IMR-90 (cell line): ENCODE measurements at regions not wholly inside any gene's neighbourhood (a gene's known extent, or its start where the extent isn't known, plus 50 kb on each side); places are given as distances from the start of the nearest gene placed in this dataset.

ENCODE experiments used
- ATAC-seq: fragments of 200-7000 bp; cut with Tn5 transposase; 2 replicates; pipeline ENCODE4 v1.9.1; 2020; ENCODE audit warnings: low read depth, mild to moderate bottlenecking, moderate library complexity
- BruUV-seq: library from RNA; stranded (reverse); fragments of 400-500 nt; replicated peaks from 2 replicates; lab custom pipeline; 2021; lab: Mats Ljungman, UMichigan
- CTCF ChIA-PET: fragments of 300-600 bp; formaldehyde crosslinking; extraction: SDS; loops from one replicate; lab custom pipeline; 2021; ENCODE audit warnings: antibody characterized with exemption; lab: Yijun Ruan, JAX
- POLR2A ChIA-PET: fragments of 300-600 bp; sonication (Branson Sonifier 250); formaldehyde crosslinking; loops from one replicate; lab custom pipeline; 2022; ENCODE audit warnings: antibody characterized with exemption; ENCODE audit not compliant: unreplicated experiment; lab: Charles Lee
- DNase-seq: peaks from one replicate; pipeline ENCODE4 v3.0.0; 2013
- H2AFZ ChIP-seq: replicated peaks from 2 replicates; pipeline ENCODE3; 2013; ENCODE audit warnings: low read length, mild to moderate bottlenecking; ENCODE audit not compliant: poor library complexity
- H2AK5ac ChIP-seq: 2 replicates; pipeline ENCODE4 v1.6.1; 2013; ENCODE audit warnings: low read depth, low read length, inconsistent platforms
- H2AK9ac ChIP-seq: replicated peaks from 2 replicates; pipeline ENCODE3; 2013; ENCODE audit warnings: mild to moderate bottlenecking, low read depth, low read length, moderate library complexity; ENCODE audit not compliant: poor library complexity
- H2BK120ac ChIP-seq: 2 replicates; pipeline ENCODE4 v1.6.1; 2013; ENCODE audit warnings: low read depth, low read length, inconsistent platforms
- H2BK15ac ChIP-seq: 3 replicates; pipeline ENCODE4 v1.6.1; 2013; ENCODE audit warnings: low read depth, low read length, inconsistent platforms
- H2BK20ac ChIP-seq: 2 replicates; pipeline ENCODE4 v1.6.1; 2013; ENCODE audit warnings: low read depth, mild to moderate bottlenecking, inconsistent platforms, low read length, moderate library complexity
- H2BK5ac ChIP-seq: 2 replicates; pipeline ENCODE4 v1.6.1; 2013; ENCODE audit warnings: mild to moderate bottlenecking, low read depth, low read length, inconsistent platforms; ENCODE audit not compliant: poor library complexity, severe bottlenecking
- H3K14ac ChIP-seq: replicated peaks from 2 replicates; pipeline ENCODE4 v1.6.1; 2013; ENCODE audit warnings: low read depth, low read length, inconsistent platforms
- H3K18ac ChIP-seq: 2 replicates; pipeline ENCODE4 v1.6.1; 2013; ENCODE audit warnings: low read depth, low read length, control low read depth
- H3K23ac ChIP-seq: 2 replicates; pipeline ENCODE4 v1.6.1; 2013; ENCODE audit warnings: low read depth, low read length, inconsistent platforms
- H3K27ac ChIP-seq: 2 replicates; pipeline ENCODE4 v1.5.1; 2013; ENCODE audit warnings: mild to moderate bottlenecking, control low read depth, low read length; ENCODE audit not compliant: insufficient read depth
- H3K27me3 ChIP-seq: 2 replicates; pipeline ENCODE4 v1.6.1; 2013; ENCODE audit warnings: low read length; ENCODE audit not compliant: control insufficient read depth, insufficient read depth
- H3K36me3 ChIP-seq: 2 replicates; pipeline ENCODE4 v1.6.1; 2013; ENCODE audit warnings: low read length, mixed read lengths; ENCODE audit not compliant: control insufficient read depth, insufficient read depth
- H3K4ac ChIP-seq: 2 replicates; pipeline ENCODE4 v1.6.1; 2013; ENCODE audit warnings: low read depth, low read length, inconsistent platforms
- H3K4me1 ChIP-seq: 2 replicates; pipeline ENCODE4 v1.6.1; 2013; ENCODE audit warnings: low read length, mixed read lengths; ENCODE audit not compliant: control insufficient read depth, insufficient read depth
- H3K4me2 ChIP-seq: 2 replicates; pipeline ENCODE4 v1.6.1; 2013; ENCODE audit warnings: low read depth, mild to moderate bottlenecking, control low read depth, low read length, moderate library complexity
- H3K4me3 ChIP-seq: 2 replicates; pipeline ENCODE4 v1.5.1; 2013; ENCODE audit warnings: low read depth, mild to moderate bottlenecking, control low read depth, low read length, moderate library complexity; ENCODE audit not compliant: insufficient read depth
- H3K56ac ChIP-seq: 2 replicates; pipeline ENCODE4 v1.6.1; 2013; ENCODE audit warnings: low read length, inconsistent platforms; ENCODE audit not compliant: insufficient read depth; ENCODE audit errors: extremely low read depth
- H3K79me1 ChIP-seq, 2 experiments: 2 replicates each; pipeline ENCODE4 v1.6.1; 2013; ENCODE audit warnings: low read length in 2 of 2, inconsistent platforms in 1 of 2, low read depth in 1 of 2
- H3K9ac ChIP-seq: 2 replicates; pipeline ENCODE4 v1.6.1; 2013; ENCODE audit warnings: low read depth, low read length, control low read depth
- H3K9me1 ChIP-seq: 2 replicates; pipeline ENCODE4 v1.6.1; 2013; ENCODE audit warnings: low read length, inconsistent platforms; ENCODE audit not compliant: insufficient read depth
- H3K9me3 ChIP-seq: 2 replicates; pipeline ENCODE4 v1.6.1; 2013; ENCODE audit warnings: low read length; ENCODE audit not compliant: control insufficient read depth, insufficient read depth
- H4K20me1 ChIP-seq: 2 replicates; pipeline ENCODE4 v1.6.1; 2013; ENCODE audit warnings: low read length, inconsistent platforms; ENCODE audit not compliant: insufficient read depth
- H4K5ac ChIP-seq: 2 replicates; pipeline ENCODE4 v1.6.1; 2013; ENCODE audit warnings: mild to moderate bottlenecking, low read depth, low read length, control low read depth
- H4K8ac ChIP-seq, 2 experiments: 2 replicates each; pipeline ENCODE4 v1.6.1; 2013; ENCODE audit warnings: low read depth in 2 of 2, low read length in 2 of 2, control low read depth in 1 of 2, inconsistent platforms in 1 of 2
- H4K91ac ChIP-seq: 2 replicates; pipeline ENCODE4 v1.6.1; 2013; ENCODE audit warnings: low read depth, low read length, inconsistent platforms; ENCODE audit not compliant: insufficient read depth
- BHLHE40 ChIP-seq: fragments of 150-350 bp; IDR thresholded peaks from 2 replicates; pipeline ENCODE4 v1.6.1; 2016; ENCODE audit warnings: mild to moderate bottlenecking, low read depth, low read length
- CEBPB ChIP-seq: IDR thresholded peaks from 2 replicates; pipeline ENCODE4 v1.6.1; 2012; ENCODE audit warnings: low read depth, low read length, improper control_type of control experiment
- CHD1 ChIP-seq: IDR thresholded peaks from 2 replicates; pipeline ENCODE4 v1.6.1; 2012; ENCODE audit warnings: low read depth, low read length, improper control_type of control experiment
- FOS ChIP-seq: fragments of 150-350 bp; IDR thresholded peaks from 2 replicates; pipeline ENCODE4 v1.6.1; 2016; ENCODE audit warnings: low read depth, low read length
- MAFK ChIP-seq: IDR thresholded peaks from 2 replicates; pipeline ENCODE4 v1.6.1; 2012; ENCODE audit warnings: low read depth, low read length, improper control_type of control experiment
- MAZ ChIP-seq: IDR thresholded peaks from 2 replicates; pipeline ENCODE4 v1.6.1; 2012; ENCODE audit warnings: low read depth, mild to moderate bottlenecking, low read length, improper control_type of control experiment, moderate library complexity, borderline replicate concordance
- MXI1 ChIP-seq: IDR thresholded peaks from 2 replicates; pipeline ENCODE4 v1.6.1; 2012; ENCODE audit warnings: low read depth, mild to moderate bottlenecking, low read length, moderate library complexity, borderline replicate concordance
- NFE2L2 ChIP-seq: fragments of 150-350 bp; IDR thresholded peaks from 2 replicates; pipeline ENCODE4 v1.6.1; 2016; ENCODE audit warnings: low read depth, mild to moderate bottlenecking, low read length
- POLR2A ChIP-seq: IDR thresholded peaks from 2 replicates; pipeline ENCODE4 v1.6.1; 2012; ENCODE audit warnings: mild to moderate bottlenecking, low read depth, low read length
- RAD21 ChIP-seq: IDR thresholded peaks from 2 replicates; pipeline ENCODE4 v1.6.1; 2012; ENCODE audit warnings: low read length, improper control_type of control experiment
- RCOR1 ChIP-seq: IDR thresholded peaks from 2 replicates; pipeline ENCODE4 v1.6.1; 2012; ENCODE audit warnings: mild to moderate bottlenecking, low read length, improper control_type of control experiment; ENCODE audit not compliant: insufficient replicate concordance
- RFX5 ChIP-seq: IDR thresholded peaks from 2 replicates; pipeline ENCODE4 v1.8.0; 2012; ENCODE audit warnings: low read depth, mild to moderate bottlenecking, low read length, moderate library complexity
- SMC3 ChIP-seq: fragments of 150-350 bp; IDR thresholded peaks from 2 replicates; pipeline ENCODE4 v1.6.1; 2016; ENCODE audit warnings: low read depth, mild to moderate bottlenecking, antibody characterized with exemption, low read length, moderate library complexity
- WGBS, 2 experiments: methylation state at CpG; one replicate each; pipeline versions ENCODE4 v1.1.5 to v1.1.7; 2013; ENCODE audit warnings: missing lambda C conversion rate in 2 of 2; ENCODE audit not compliant: insufficient read length in 1 of 2; ENCODE audit errors: extremely low coverage in 2 of 2; 5-methylcytosine and 5-hydroxymethylcytosine counted together
- dilution Hi-C: fragments of 300-500 bp; cut with HindIII; formaldehyde crosslinking; loops from one replicate; pipeline ENCODE4 v1.14.3; 2018; ENCODE audit warnings: low sequenced_read_pairs; ENCODE audit not compliant: unreplicated experiment
- in situ Hi-C: fragments of 300-500 bp; cut with MboI; formaldehyde crosslinking; loops from 3 replicates; pipeline ENCODE4 v1.14.3; 2019; ENCODE audit warnings: low sequenced_read_pairs, inconsistent platforms, mixed read lengths
- intact Hi-C: fragments of 100-400 bp; cut with micrococcal nuclease; formaldehyde crosslinking; loops from 2 replicates; pipeline ENCODE4 v1.10.0; 2022
- TF ChIP-seq, protein P1 (sequence below): fragments of 150-350 bp; IDR thresholded peaks from 2 replicates; pipeline ENCODE4 v1.6.1; 2017; ENCODE audit warnings: mild to moderate bottlenecking, antibody characterized with exemption, low read length, low read depth
- TF ChIP-seq, protein P2 (sequence below): fragments of 150-350 bp; IDR thresholded peaks from 2 replicates; pipeline ENCODE4 v1.6.1; 2016; ENCODE audit warnings: low read depth, mild to moderate bottlenecking, low read length, moderate library complexity, borderline replicate concordance
- TF ChIP-seq, protein P3 (sequence below): conservative IDR thresholded peaks from 2 replicates; pipeline ENCODE4 v1.5.1; 2012; ENCODE audit warnings: mild to moderate bottlenecking, low read depth, low read length, improper control_type of control experiment

DNA sequence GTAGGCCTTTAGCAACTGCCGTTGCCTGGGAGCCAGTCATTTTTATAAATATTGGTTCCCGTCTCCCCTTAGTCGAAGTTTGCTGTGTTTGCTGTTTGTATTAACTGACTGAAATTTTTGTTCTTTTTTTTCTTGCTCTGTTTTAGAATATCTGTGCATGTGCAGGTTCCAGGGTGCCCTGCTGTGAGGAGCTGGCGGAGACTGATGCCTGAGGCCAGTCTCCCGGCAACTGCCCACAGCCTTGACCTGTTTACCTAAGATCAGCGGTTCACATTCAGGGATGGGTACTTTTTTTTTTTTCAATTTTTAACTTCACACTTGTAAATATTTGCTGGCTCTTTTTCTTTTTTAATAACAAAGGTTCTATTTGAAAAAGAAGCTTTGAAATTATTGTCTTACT, 262.6 kb upstream of the ADAMTS16 start:
- Histone ChIP-seq H4K20me1 (no peaks in the 10 kb centered on the region), H4K5ac (no peak overlapping the region), H3K4ac (no peak overlapping the region), H2AK5ac (no peak overlapping the region), H4K91ac (no peak overlapping the region), H3K14ac (no peak overlapping the region), H2BK15ac (no peak overlapping the region), H3K27ac (no peak overlapping the region), H2AK9ac (no peak overlapping the region), H3K36me3 (no peaks in the 10 kb centered on the region), H3K18ac (no peak overlapping the region), H2BK20ac (no peak overlapping the region), H3K9ac (no peak overlapping the region), H2BK120ac (no peak overlapping the region), H3K79me1 (no peaks in the 10 kb centered on the region), H4K8ac (no peak overlapping the region), H3K23ac (no peak overlapping the region), H2BK5ac (no peak overlapping the region), H3K4me3 (no peak overlapping the region), H3K9me1 (no peaks in the 10 kb centered on the region), H3K9me3 (peaks cover 13% of the 10 kb centered on the region; the same call in 1 of the 2 replicates), H3K27me3 (no peaks in the 10 kb centered on the region), H2AFZ (no peak overlapping the region), H3K4me1 (no peaks in the 10 kb centered on the region), H3K4me2 (no peak overlapping the region), H3K56ac (no peak overlapping the region)
- no CpG with 5 or more reads among the region's 6 CpGs for WGBS, 2 experiments
- TF ChIP-seq NFE2L2 (no peak), RAD21 (no peak), POLR2A (no peak), SMC3 (no peak), MXI1 (no peak), FOS (no peak), CHD1 (no peak), MAFK (no peak), RFX5 (no peak), BHLHE40 (no peak), CEBPB (no peak), MAZ (no peak), RCOR1 (no peak)
- TF ChIP-seq, protein P1, sequence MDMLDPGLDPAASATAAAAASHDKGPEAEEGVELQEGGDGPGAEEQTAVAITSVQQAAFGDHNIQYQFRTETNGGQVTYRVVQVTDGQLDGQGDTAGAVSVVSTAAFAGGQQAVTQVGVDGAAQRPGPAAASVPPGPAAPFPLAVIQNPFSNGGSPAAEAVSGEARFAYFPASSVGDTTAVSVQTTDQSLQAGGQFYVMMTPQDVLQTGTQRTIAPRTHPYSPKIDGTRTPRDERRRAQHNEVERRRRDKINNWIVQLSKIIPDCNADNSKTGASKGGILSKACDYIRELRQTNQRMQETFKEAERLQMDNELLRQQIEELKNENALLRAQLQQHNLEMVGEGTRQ, result no peak
- TF ChIP-seq, protein P2, sequence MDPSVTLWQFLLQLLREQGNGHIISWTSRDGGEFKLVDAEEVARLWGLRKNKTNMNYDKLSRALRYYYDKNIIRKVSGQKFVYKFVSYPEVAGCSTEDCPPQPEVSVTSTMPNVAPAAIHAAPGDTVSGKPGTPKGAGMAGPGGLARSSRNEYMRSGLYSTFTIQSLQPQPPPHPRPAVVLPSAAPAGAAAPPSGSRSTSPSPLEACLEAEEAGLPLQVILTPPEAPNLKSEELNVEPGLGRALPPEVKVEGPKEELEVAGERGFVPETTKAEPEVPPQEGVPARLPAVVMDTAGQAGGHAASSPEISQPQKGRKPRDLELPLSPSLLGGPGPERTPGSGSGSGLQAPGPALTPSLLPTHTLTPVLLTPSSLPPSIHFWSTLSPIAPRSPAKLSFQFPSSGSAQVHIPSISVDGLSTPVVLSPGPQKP, result no peak
- TF ChIP-seq, protein P3, sequence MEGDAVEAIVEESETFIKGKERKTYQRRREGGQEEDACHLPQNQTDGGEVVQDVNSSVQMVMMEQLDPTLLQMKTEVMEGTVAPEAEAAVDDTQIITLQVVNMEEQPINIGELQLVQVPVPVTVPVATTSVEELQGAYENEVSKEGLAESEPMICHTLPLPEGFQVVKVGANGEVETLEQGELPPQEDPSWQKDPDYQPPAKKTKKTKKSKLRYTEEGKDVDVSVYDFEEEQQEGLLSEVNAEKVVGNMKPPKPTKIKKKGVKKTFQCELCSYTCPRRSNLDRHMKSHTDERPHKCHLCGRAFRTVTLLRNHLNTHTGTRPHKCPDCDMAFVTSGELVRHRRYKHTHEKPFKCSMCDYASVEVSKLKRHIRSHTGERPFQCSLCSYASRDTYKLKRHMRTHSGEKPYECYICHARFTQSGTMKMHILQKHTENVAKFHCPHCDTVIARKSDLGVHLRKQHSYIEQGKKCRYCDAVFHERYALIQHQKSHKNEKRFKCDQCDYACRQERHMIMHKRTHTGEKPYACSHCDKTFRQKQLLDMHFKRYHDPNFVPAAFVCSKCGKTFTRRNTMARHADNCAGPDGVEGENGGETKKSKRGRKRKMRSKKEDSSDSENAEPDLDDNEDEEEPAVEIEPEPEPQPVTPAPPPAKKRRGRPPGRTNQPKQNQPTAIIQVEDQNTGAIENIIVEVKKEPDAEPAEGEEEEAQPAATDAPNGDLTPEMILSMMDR, result no peak
- in situ Hi-C loops, result loop anchor here (10.0 kb wide), 1 partner anchor 537 kb away; no protein-coding TSS in a partner anchor
- intact Hi-C loops, result no loop called here
- POLR2A ChIA-PET, result no interaction called here
- no peak for ATAC-seq
- CTCF ChIA-PET, result no interaction called here
- BruUV-seq, result no TSS peak
- no peak for DNase-seq
- dilution Hi-C loops, result no loop called here
